Thyroid gland (tissue), 4 donors: ENCODE measurements at regions not wholly inside any gene's neighbourhood (a gene's known extent, or its start where the extent isn't known, plus 50 kb on each side); places are given as distances from the start of the nearest gene placed in this dataset.
A peak's percentile ranks its signal among the peaks of the same experiment; 100 is the strongest.

Experiments
- DNase-seq, 2 donors: peaks; one replicate each; pipeline ENCODE4 v3.0.0-alpha.2; 2019
- H3K27ac ChIP-seq, 3 donors: fragments of 200-600 bp; sonication (generic); 1 replicate in 2 of 3; 2 replicates in 1 of 3; pipeline ENCODE4 v1.5.1; 2016 to 2019; ENCODE audit warnings: mild to moderate bottlenecking in 1 of 3, moderate library complexity in 1 of 3
- H3K27me3 ChIP-seq: fragments of 200-600 bp; sonication (generic); one replicate; pipeline ENCODE4 v1.5.1; 2019
- H3K36me3 ChIP-seq, 2 donors: fragments of 200-600 bp; sonication (generic); one replicate each; pipeline ENCODE4 v1.5.1; 2016 to 2019
- H3K4me1 ChIP-seq, 2 donors: fragments of 200-600 bp; sonication (generic); one replicate each; pipeline ENCODE4 v1.5.1; 2017 to 2019
- H3K4me3 ChIP-seq, 3 donors: fragments of 200-600 bp; sonication (generic); replicated peaks in 1 of 3; 1 replicate in 2 of 3; 2 replicates in 1 of 3; pipeline ENCODE4 v1.5.1; 2016; ENCODE audit warnings: mild to moderate bottlenecking in 1 of 3
- H3K9me3 ChIP-seq: fragments of 200-600 bp; sonication (generic); one replicate; pipeline ENCODE4 v1.5.1; 2017
- POLR2A ChIP-seq, 2 donors: fragments of 450-650 bp; IDR thresholded peaks; one replicate each; pipeline ENCODE4 v1.6.1; 2017; ENCODE audit warnings: antibody characterized with exemption in 2 of 2, mild to moderate bottlenecking in 2 of 2, moderate library complexity in 1 of 2
- WGBS, 2 donors: methylation state at CpG; one replicate each; pipeline ENCODE4 v1.1.5; 2017; 5-methylcytosine and 5-hydroxymethylcytosine counted together
- intact Hi-C: fragments of 100-400 bp; cut with DNase I; formaldehyde crosslinking; loops from one replicate; pipeline ENCODE4 v1.15.1; 2023
- TF ChIP-seq, protein P1 (sequence below), 6 experiments: fragments of 200-600 bp in 3 of 6; fragments of 450-650 bp in 3 of 6; sonication (generic) in 3 of 6; IDR thresholded peaks; one replicate each; pipeline ENCODE4 v1.5.1; 2016 to 2019; ENCODE audit warnings: antibody characterized with exemption in 6 of 6, mild to moderate bottlenecking in 2 of 6, inconsistent platforms in 1 of 6, moderate library complexity in 1 of 6

DNA sequence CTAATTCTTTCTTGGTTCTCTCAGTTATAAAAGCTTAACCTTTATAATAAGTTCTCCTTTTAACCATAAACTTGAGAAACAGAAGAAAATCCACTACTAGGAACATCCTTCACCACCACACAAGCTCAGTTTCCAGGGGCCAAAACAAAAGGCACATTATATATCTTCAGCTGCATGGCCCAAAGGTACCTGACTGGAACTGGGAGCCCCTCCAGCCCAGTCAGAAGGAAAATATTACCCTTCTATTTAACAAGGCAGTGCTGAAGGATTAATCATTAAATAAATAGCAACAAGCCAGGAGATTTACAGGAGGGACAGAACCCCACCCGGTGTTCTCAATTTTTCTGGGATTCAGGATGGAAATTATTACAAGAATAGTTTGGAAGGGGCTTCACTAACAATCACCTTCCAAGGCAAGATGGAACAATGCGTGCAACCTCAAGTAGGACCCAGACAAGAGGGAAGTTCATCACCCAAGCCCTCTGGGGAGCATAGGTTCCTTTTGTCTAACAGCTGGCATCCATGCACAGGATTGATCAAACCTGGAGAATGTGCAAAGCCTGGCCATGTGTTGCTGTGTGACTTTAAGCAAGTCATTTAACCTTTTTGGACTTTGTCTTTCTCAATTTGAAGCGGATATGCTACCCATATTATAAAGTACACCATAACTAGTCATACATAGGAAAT lies 159.6 kb upstream of the SETBP1 start:
- H3K4me1 ChIP-seq: no peaks in the 10 kb centered on the region
- intact Hi-C loops: no loop called here
- no peak overlapping the region for H3K27ac ChIP-seq
- H3K36me3 ChIP-seq: no peaks in the 10 kb centered on the region
- WGBS, 2 donors: 87 to 92% methylated on average over 3 of the region's 3 CpGs
- H3K9me3 ChIP-seq: no peaks in the 10 kb centered on the region
- H3K27me3 ChIP-seq: no peaks in the 10 kb centered on the region
- no peak overlapping the region for H3K4me3 ChIP-seq
- TF ChIP-seq, protein P1, sequence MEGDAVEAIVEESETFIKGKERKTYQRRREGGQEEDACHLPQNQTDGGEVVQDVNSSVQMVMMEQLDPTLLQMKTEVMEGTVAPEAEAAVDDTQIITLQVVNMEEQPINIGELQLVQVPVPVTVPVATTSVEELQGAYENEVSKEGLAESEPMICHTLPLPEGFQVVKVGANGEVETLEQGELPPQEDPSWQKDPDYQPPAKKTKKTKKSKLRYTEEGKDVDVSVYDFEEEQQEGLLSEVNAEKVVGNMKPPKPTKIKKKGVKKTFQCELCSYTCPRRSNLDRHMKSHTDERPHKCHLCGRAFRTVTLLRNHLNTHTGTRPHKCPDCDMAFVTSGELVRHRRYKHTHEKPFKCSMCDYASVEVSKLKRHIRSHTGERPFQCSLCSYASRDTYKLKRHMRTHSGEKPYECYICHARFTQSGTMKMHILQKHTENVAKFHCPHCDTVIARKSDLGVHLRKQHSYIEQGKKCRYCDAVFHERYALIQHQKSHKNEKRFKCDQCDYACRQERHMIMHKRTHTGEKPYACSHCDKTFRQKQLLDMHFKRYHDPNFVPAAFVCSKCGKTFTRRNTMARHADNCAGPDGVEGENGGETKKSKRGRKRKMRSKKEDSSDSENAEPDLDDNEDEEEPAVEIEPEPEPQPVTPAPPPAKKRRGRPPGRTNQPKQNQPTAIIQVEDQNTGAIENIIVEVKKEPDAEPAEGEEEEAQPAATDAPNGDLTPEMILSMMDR (IDR thresholded peaks at IDR 0.05): no peak
- no peak for TF ChIP-seq POLR2A (IDR thresholded peaks at IDR 0.05)
- DNase-seq: no peak

DNA sequence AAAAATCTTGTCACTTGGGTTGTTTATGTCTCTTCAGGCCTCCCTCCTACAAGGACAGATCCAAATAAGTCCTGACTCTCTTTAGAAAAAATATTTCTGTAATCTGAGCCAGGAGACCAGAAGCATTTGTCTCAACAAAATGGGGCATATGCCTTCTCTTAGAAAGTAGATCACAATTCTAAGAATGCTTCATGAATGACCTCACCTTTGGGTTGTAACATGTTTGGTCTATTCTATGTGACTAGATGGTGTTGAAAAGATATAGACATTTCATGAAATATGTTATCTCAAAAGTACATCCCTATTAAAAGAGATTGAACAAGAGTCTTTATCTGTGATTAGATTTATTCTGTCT lies 159.0 kb upstream of the SETBP1 start:
- Histone ChIP-seq H3K27me3 (no peaks in the 10 kb centered on the region), H3K4me3 (no peak overlapping the region), H3K4me1 (no peaks in the 10 kb centered on the region), H3K27ac (no peak overlapping the region), H3K9me3 (no peaks in the 10 kb centered on the region), H3K36me3 (no peaks in the 10 kb centered on the region)
- no peak for DNase-seq
- TF ChIP-seq, protein P1 (IDR thresholded peaks at IDR 0.05): no peak
- TF ChIP-seq POLR2A (IDR thresholded peaks at IDR 0.05): no peak
- intact Hi-C loops: no loop called here

DNA sequence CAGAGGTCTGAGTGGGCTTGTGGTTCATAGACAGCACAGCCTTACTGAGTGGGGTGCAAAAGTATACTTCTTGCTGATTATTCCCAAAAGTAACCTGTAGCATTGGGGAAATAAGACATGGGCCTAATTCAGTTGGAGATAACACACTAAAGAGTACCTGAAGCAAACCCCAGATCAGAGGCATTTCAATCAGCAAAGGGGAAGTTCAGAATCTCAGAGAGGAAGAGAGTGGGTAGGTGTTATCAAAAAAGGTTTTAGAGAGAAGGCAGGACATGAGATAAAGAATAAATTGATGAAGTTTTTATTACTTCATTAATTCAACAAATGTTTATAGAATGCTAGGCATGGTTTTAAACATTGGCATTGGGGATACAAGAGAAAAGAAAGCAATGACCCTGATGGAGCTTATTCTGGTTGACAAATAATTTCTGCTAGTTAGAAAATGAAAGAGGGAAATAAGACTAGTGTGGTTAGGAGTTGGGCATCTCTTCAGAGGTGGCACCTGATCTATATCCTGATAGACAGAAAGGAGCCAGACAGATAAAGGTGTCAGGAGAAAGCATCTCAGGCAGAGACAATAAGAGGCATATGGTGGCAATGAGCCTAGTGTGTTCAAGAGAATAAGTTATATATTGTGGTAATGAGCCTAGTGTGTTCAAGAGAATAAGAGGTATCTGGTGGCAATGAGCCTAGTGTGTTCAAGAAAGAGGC lies 153.8 kb upstream of the SETBP1 start:
- no peak for DNase-seq
- Histone ChIP-seq H3K4me1 (no peaks in the 10 kb centered on the region), H3K36me3 (no peaks in the 10 kb centered on the region), H3K27me3 (no peaks in the 10 kb centered on the region), H3K27ac (no peak overlapping the region), H3K9me3 (no peaks in the 10 kb centered on the region), H3K4me3 (no peak overlapping the region)
- TF ChIP-seq, protein P1 (IDR thresholded peaks at IDR 0.05): no peak
- no peak for TF ChIP-seq POLR2A (IDR thresholded peaks at IDR 0.05)
- intact Hi-C loops: no loop called here

DNA sequence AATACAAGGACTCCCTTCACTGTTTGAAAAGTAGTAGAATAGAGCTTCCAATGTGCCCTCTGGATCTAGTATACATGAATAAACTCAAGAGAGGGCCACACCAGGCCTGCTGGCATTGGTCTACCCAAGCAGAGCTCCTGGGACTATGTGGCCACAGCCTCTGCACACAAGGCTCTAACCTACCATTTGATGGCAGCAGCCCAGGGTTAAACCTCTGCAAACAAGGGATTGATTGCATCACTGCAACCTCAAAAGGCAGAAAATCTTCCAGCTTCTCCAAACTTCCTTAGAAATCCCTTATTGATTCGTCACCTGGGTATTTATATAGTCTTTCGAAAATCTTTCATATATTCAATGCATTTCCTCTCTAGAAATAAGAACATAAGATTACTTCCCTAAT lies 147.6 kb upstream of the SETBP1 start:
- intact Hi-C loops: no loop called here
- no peaks in the 10 kb centered on the region for H3K27me3 ChIP-seq
- WGBS, 2 donors: 89 to 91% methylated on average over 2 of the region's 2 CpGs

DNA sequence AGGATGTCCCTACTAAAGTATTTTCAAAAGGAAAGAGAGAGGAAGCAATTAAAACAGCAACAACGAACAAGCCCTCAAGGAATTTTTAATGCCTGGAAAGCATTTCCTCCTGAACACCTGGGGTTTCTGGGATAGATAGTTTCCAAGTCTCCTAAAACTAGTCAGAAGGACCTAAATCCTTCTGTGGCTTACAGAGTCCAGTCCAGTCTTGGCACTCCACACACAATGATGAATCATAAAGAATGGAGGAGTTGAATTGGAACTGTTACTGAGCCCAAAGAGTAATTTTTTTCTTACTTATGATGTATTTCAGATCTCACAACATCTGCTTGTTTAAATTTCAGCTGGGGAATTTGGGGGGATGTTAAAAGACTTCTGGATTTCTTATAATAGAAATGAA lies 144.6 kb upstream of the SETBP1 start:
- no peaks in the 10 kb centered on the region for H3K27me3 ChIP-seq
- 40 to 56% methylated on average over 1 of the region's 1 CpG for WGBS, 2 donors
- DNase-seq: no peak
- no peak overlapping the region for H3K4me3 ChIP-seq
- no peaks in the 10 kb centered on the region for H3K36me3 ChIP-seq
- H3K4me1 ChIP-seq: peaks cover 9 to 23% of the 10 kb centered on the region in 2 donors
- TF ChIP-seq, protein P1 (IDR thresholded peaks at IDR 0.05): no peak
- TF ChIP-seq POLR2A (IDR thresholded peaks at IDR 0.05): no peak
- no peaks in the 10 kb centered on the region for H3K9me3 ChIP-seq
- intact Hi-C loops: no loop called here
- H3K27ac ChIP-seq: no peak overlapping the region

More for the DNA sequence above, 147.6 kb upstream of the SETBP1 start:
- no peak for TF ChIP-seq POLR2A (IDR thresholded peaks at IDR 0.05)
- Histone ChIP-seq H3K27ac (no peak overlapping the region), H3K9me3 (no peaks in the 10 kb centered on the region), H3K4me3 (no peak overlapping the region), H3K36me3 (no peaks in the 10 kb centered on the region), H3K4me1 (peaks cover 0 to 14% of the 10 kb centered on the region in 2 donors)
- peak in 1 of 2 donors; percentile 27 for DNase-seq
